GM10248 (cell line): ENCODE measurements at regions not wholly inside any gene's neighbourhood (a gene's known extent, or its start where the extent isn't known, plus 50 kb on each side); places are given as distances from the start of the nearest gene placed in this dataset.

Experiments
- CTCF ChIA-PET: fragments of 300-600 bp; sonication (Branson Sonifier 250); formaldehyde crosslinking; extraction: SDS; loops from one replicate; lab custom pipeline; 2021; ENCODE audit warnings: antibody characterized with exemption; lab: Yijun Ruan, JAX
- POLR2A ChIA-PET: fragments of 350-650 bp; sonication (Branson Sonifier 250); formaldehyde crosslinking; extraction: SDS; loops from one replicate; lab custom pipeline; 2020; ENCODE audit warnings: antibody characterized with exemption; lab: Yijun Ruan, JAX
- DNase-seq: peaks from one replicate; pipeline ENCODE4 v3.0.0; 2012; ENCODE audit errors: extremely low spot score
- CTCF ChIP-seq: IDR thresholded peaks from 2 replicates; pipeline ENCODE4 v1.5.1; 2012; ENCODE audit warnings: mild to moderate bottlenecking, low read depth; ENCODE audit errors: extremely low read depth, missing control alignments, control extremely low read depth

DNA sequence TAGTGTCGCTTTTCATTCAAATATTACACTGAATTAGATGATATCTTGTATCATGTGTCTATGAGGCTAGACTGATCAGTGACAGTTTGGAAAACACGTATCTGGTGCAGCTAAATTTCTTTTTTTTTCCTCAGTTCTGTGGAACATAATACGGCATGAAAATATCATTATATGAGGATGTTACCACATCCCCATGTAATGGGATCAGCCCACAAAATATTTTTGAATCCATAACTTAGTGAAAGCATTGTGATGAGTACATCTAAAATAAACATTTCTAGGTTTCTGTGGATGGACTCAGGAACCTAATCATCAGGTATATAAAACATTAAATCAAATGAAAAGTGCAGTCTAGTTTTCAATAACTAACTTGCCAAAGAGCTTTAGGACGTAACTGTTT lies 356.3 kb downstream of the USP25 start:
- no peak for TF ChIP-seq CTCF
- ChIA-PET POLR2A (no interaction called here), CTCF (interaction anchor here (1.7 kb wide), 1 partner anchor 10 kb away, joined by 4 read pairs; no protein-coding TSS in a partner anchor)
- no peak for DNase-seq

- TF ChIP-seq CTCF, result no peak
- no peak for DNase-seq
- POLR2A ChIA-PET, result no interaction called here
- CTCF ChIA-PET, result no interaction called here
Measured at GRCh38 chr21:16086936-16087335, 357.2 kb downstream of the USP25 start.

GRCh38 chr21:16087523-16087922 lies 357.7 kb downstream of the USP25 start:
- ChIA-PET POLR2A (no interaction called here), CTCF (no interaction called here)
- TF ChIP-seq CTCF, result no peak
- DNase-seq, result no peak

- ChIA-PET POLR2A (no interaction called here), CTCF (interaction anchor here (0.7 kb wide), 1 partner anchor 248 kb away, joined by 3 read pairs; no protein-coding TSS in a partner anchor)
- no peak for DNase-seq
- no peak for TF ChIP-seq CTCF
Measured at GRCh38 chr21:16088056-16088455, 358.3 kb downstream of the USP25 start.

GRCh38 chr21:16095005-16095404 lies 365.2 kb downstream of the USP25 start:
- ChIA-PET POLR2A (no interaction called here), CTCF (interaction anchor here (1.0 to 2.3 kb wide), 3 partner anchors 9 to 17 kb away, joined by 3 to 5 read pairs (median 4); no protein-coding TSS in a partner anchor)
- no peak for TF ChIP-seq CTCF
- no peak for DNase-seq

DNA sequence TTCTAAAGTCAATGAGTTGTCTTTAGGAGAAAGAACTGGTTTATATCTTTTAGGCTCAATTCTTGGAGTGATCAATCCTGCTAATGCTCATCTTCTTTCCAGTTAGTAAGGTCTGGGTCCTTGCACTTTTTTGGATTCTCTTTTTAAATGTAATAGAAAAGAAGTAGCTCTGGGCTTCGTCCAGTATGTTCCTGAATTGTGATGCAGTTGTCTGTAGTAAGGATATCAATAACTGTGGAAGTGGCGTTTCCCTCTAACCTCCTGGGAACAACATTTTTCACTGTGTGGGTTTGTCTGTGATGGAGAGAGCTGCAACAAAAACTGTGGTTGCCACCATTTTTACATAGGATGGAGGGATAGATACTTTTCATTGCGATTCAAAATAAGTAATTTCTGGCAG lies 367.2 kb downstream of the USP25 start:
- POLR2A ChIA-PET, result no interaction called here
- DNase-seq, result no peak
- CTCF ChIA-PET, result interaction anchor here (2.3 kb wide), 1 partner anchor 11 kb away, joined by 4 read pairs; no protein-coding TSS in a partner anchor
- no peak for TF ChIP-seq CTCF
